Osteocyte (in vitro differentiated cells): ENCODE measurements at regions not wholly inside any gene's neighbourhood (a gene's known extent, or its start where the extent isn't known, plus 50 kb on each side); places are given as distances from the start of the nearest gene placed in this dataset.

Source experiments
- DNase-seq: peaks from one replicate; pipeline ENCODE4 v3.0.0; 2021; ENCODE audit warnings: mixed read lengths; ENCODE audit not compliant: unreplicated experiment; ENCODE audit errors: extremely low spot score
- H3K27ac Mint-ChIP-seq: one replicate; pipeline ENCODE4 v1.8.0; 2021; ENCODE audit warnings: mild to moderate bottlenecking, mixed read lengths; ENCODE audit not compliant: unreplicated experiment
- H3K27me3 Mint-ChIP-seq: one replicate; pipeline ENCODE4 v1.8.0; 2021; ENCODE audit warnings: mixed read lengths; ENCODE audit not compliant: unreplicated experiment
- H3K36me3 Mint-ChIP-seq: one replicate; pipeline ENCODE4 v1.8.0; 2021; ENCODE audit warnings: mixed read lengths; ENCODE audit not compliant: unreplicated experiment
- H3K4me1 Mint-ChIP-seq: one replicate; pipeline ENCODE4 v1.8.0; 2021; ENCODE audit warnings: mixed read lengths; ENCODE audit not compliant: unreplicated experiment
- H3K4me3 Mint-ChIP-seq: one replicate; pipeline ENCODE4 v1.8.0; 2021; ENCODE audit warnings: mild to moderate bottlenecking, moderate library complexity, mixed read lengths; ENCODE audit not compliant: unreplicated experiment
- H3K9me3 Mint-ChIP-seq: one replicate; pipeline ENCODE4 v1.8.0; 2021; ENCODE audit warnings: mixed read lengths; ENCODE audit not compliant: unreplicated experiment
- CTCF ChIP-seq: fragments of 200-600 bp; sonication (generic); IDR thresholded peaks from 2 replicates; pipeline ENCODE4 v1.5.0; 2021; ENCODE audit warnings: antibody characterized with exemption, mild to moderate bottlenecking, moderate library complexity

GRCh38 chr22:46038174-46038487 lies 61.2 kb upstream of the WNT7B start:
- no peak overlapping the region for H3K4me3 Mint-ChIP-seq
- H3K27me3 Mint-ChIP-seq = no peaks in the 10 kb centered on the region
- no peak overlapping the region for H3K27ac Mint-ChIP-seq
- H3K9me3 Mint-ChIP-seq = no peaks in the 10 kb centered on the region
- H3K36me3 Mint-ChIP-seq = no peaks in the 10 kb centered on the region
- peaks cover 26% of the 10 kb centered on the region for H3K4me1 Mint-ChIP-seq
- TF ChIP-seq CTCF = no peak
- no peak for DNase-seq

GRCh38 chr22:46038516-46039430 lies 61.8 kb upstream of the WNT7B start:
- H3K27me3 Mint-ChIP-seq = no peaks in the 10 kb centered on the region
- H3K9me3 Mint-ChIP-seq = no peaks in the 10 kb centered on the region
- H3K4me1 Mint-ChIP-seq = peaks cover 27% of the 10 kb centered on the region
- H3K4me3 Mint-ChIP-seq = no peak overlapping the region
- no peak for DNase-seq
- H3K27ac Mint-ChIP-seq = no peak overlapping the region
- TF ChIP-seq CTCF = no peak
- no peaks in the 10 kb centered on the region for H3K36me3 Mint-ChIP-seq

GRCh38 chr22:46039535-46039934 lies 62.6 kb upstream of the WNT7B start:
- TF ChIP-seq CTCF = no peak
- no peaks in the 10 kb centered on the region for H3K9me3 Mint-ChIP-seq

GRCh38 chr22:46040471-46041465 lies 63.8 kb upstream of the WNT7B start:
- no peak for DNase-seq
- H3K9me3 Mint-ChIP-seq = no peaks in the 10 kb centered on the region
- peaks cover 27% of the 10 kb centered on the region for H3K4me1 Mint-ChIP-seq
- H3K27ac Mint-ChIP-seq = no peak overlapping the region
- TF ChIP-seq CTCF = no peak
- no peaks in the 10 kb centered on the region for H3K27me3 Mint-ChIP-seq
- H3K36me3 Mint-ChIP-seq = no peaks in the 10 kb centered on the region
- no peak overlapping the region for H3K4me3 Mint-ChIP-seq

More at GRCh38 chr22:46039535-46039934, 62.6 kb upstream of the WNT7B start:
- Mint-ChIP-seq H3K27ac (no peak overlapping the region), H3K4me1 (peaks cover 34% of the 10 kb centered on the region), H3K36me3 (no peaks in the 10 kb centered on the region), H3K27me3 (no peaks in the 10 kb centered on the region), H3K4me3 (no peak overlapping the region)
- DNase-seq = no peak

- DNase-seq = no peak
- Mint-ChIP-seq H3K36me3 (no peaks in the 10 kb centered on the region), H3K4me1 (peaks cover 28% of the 10 kb centered on the region), H3K9me3 (no peaks in the 10 kb centered on the region), H3K27me3 (no peaks in the 10 kb centered on the region), H3K27ac (no peak overlapping the region), H3K4me3 (no peak overlapping the region)
- TF ChIP-seq CTCF = no peak
Measured at GRCh38 chr22:46041642-46042041, 64.7 kb upstream of the WNT7B start.
